ENCODE measurements at regions not wholly inside any gene's neighbourhood (a gene's known extent, or its start where the extent isn't known, plus 50 kb on each side); places are given as distances from the start of the nearest gene placed in this dataset.

- Mint-ChIP-seq H3K27me3 (peaks cover 43% of the 10 kb centered on the region), H3K4me3 (no peak overlapping the region), H3K27ac (no peak overlapping the region), H3K36me3 (ENCODE audit: low read depth) (no peaks in the 10 kb centered on the region), H3K9me3 (no peaks in the 10 kb centered on the region), H3K4me1 (ENCODE audit: low read depth) (peaks cover 8% of the 10 kb centered on the region)
- intact Hi-C loops (cut with micrococcal nuclease), result no loop called here
Measured at GRCh38 chr3:44016818-44017217, 224.9 kb upstream of the TOPAZ1 start.

GRCh38 chr3:44018926-44019325 lies 222.8 kb upstream of the TOPAZ1 start:
- peaks cover 10% of the 10 kb centered on the region for H3K4me1 Mint-ChIP-seq (ENCODE audit: low read depth)
- intact Hi-C loops (cut with micrococcal nuclease), result no loop called here
- no peak overlapping the region for H3K27ac Mint-ChIP-seq
- H3K4me3 Mint-ChIP-seq, result no peak overlapping the region
- no peaks in the 10 kb centered on the region for H3K9me3 Mint-ChIP-seq
- H3K36me3 Mint-ChIP-seq (ENCODE audit: low read depth), result no peaks in the 10 kb centered on the region
- peaks cover 56% of the 10 kb centered on the region for H3K27me3 Mint-ChIP-seq

- no peak overlapping the region for H3K27ac Mint-ChIP-seq
- H3K9me3 Mint-ChIP-seq, result no peaks in the 10 kb centered on the region
- H3K4me1 Mint-ChIP-seq (ENCODE audit: low read depth), result peaks cover 5% of the 10 kb centered on the region
- intact Hi-C loops (cut with micrococcal nuclease), result no loop called here
- H3K4me3 Mint-ChIP-seq, result no peak overlapping the region
- peaks cover 62% of the 10 kb centered on the region for H3K27me3 Mint-ChIP-seq
- H3K36me3 Mint-ChIP-seq (ENCODE audit: low read depth), result no peaks in the 10 kb centered on the region
Measured at GRCh38 chr3:44019736-44020135, 221.9 kb upstream of the TOPAZ1 start.

- intact Hi-C loops (cut with micrococcal nuclease), result no loop called here
- Mint-ChIP-seq H3K36me3 (ENCODE audit: low read depth) (no peaks in the 10 kb centered on the region), H3K4me3 (no peak overlapping the region), H3K4me1 (ENCODE audit: low read depth) (peaks cover 5% of the 10 kb centered on the region), H3K27ac (no peak overlapping the region), H3K9me3 (no peaks in the 10 kb centered on the region), H3K27me3 (peaks cover 65% of the 10 kb centered on the region)
Measured at GRCh38 chr3:44020143-44020542, 221.5 kb upstream of the TOPAZ1 start.

GRCh38 chr3:44021651-44022594 lies 219.8 kb upstream of the TOPAZ1 start:
- H3K36me3 Mint-ChIP-seq (ENCODE audit: low read depth), result no peaks in the 10 kb centered on the region
- intact Hi-C loops (cut with micrococcal nuclease), result no loop called here
- H3K27ac Mint-ChIP-seq, result no peak overlapping the region
- peaks cover 5% of the 10 kb centered on the region for H3K4me1 Mint-ChIP-seq (ENCODE audit: low read depth)
- H3K4me3 Mint-ChIP-seq, result no peak overlapping the region
- no peaks in the 10 kb centered on the region for H3K9me3 Mint-ChIP-seq
- peaks cover 66% of the 10 kb centered on the region for H3K27me3 Mint-ChIP-seq

GRCh38 chr3:44023961-44024593 lies 217.6 kb upstream of the TOPAZ1 start:
- H3K4me1 Mint-ChIP-seq (ENCODE audit: low read depth), result peaks cover 5% of the 10 kb centered on the region
- H3K9me3 Mint-ChIP-seq, result no peaks in the 10 kb centered on the region
- H3K27me3 Mint-ChIP-seq, result peaks cover 71% of the 10 kb centered on the region
- H3K36me3 Mint-ChIP-seq (ENCODE audit: low read depth), result no peaks in the 10 kb centered on the region
- H3K4me3 Mint-ChIP-seq, result no peak overlapping the region
- no peak overlapping the region for H3K27ac Mint-ChIP-seq
- intact Hi-C loops (cut with micrococcal nuclease), result no loop called here

GRCh38 chr3:44026220-44026865 lies 215.3 kb upstream of the TOPAZ1 start:
- intact Hi-C loops (cut with micrococcal nuclease), result no loop called here
- Mint-ChIP-seq H3K9me3 (no peaks in the 10 kb centered on the region), H3K36me3 (ENCODE audit: low read depth) (no peaks in the 10 kb centered on the region), H3K4me3 (no peak overlapping the region), H3K27me3 (peaks cover 54% of the 10 kb centered on the region), H3K4me1 (ENCODE audit: low read depth) (peaks cover 5% of the 10 kb centered on the region), H3K27ac (no peak overlapping the region)

GRCh38 chr3:44029100-44029499 lies 212.6 kb upstream of the TOPAZ1 start:
- Mint-ChIP-seq H3K4me3 (no peak overlapping the region), H3K27me3 (peaks cover 42% of the 10 kb centered on the region), H3K9me3 (no peaks in the 10 kb centered on the region), H3K4me1 (ENCODE audit: low read depth) (no peaks in the 10 kb centered on the region), H3K36me3 (ENCODE audit: low read depth) (no peaks in the 10 kb centered on the region), H3K27ac (no peak overlapping the region)
- intact Hi-C loops (cut with micrococcal nuclease), result no loop called here

- Mint-ChIP-seq H3K4me3 (no peak overlapping the region), H3K9me3 (no peaks in the 10 kb centered on the region), H3K27ac (no peak overlapping the region), H3K36me3 (ENCODE audit: low read depth) (no peaks in the 10 kb centered on the region), H3K4me1 (ENCODE audit: low read depth) (no peaks in the 10 kb centered on the region), H3K27me3 (peaks cover 35% of the 10 kb centered on the region)
- intact Hi-C loops (cut with micrococcal nuclease), result no loop called here
Measured at GRCh38 chr3:44030285-44030684, 211.4 kb upstream of the TOPAZ1 start.

GRCh38 chr3:44030687-44031305 lies 210.9 kb upstream of the TOPAZ1 start:
- no peaks in the 10 kb centered on the region for H3K9me3 Mint-ChIP-seq

GRCh38 chr3:44031387-44032380 lies 210.0 kb upstream of the TOPAZ1 start:
- H3K36me3 Mint-ChIP-seq (ENCODE audit: low read depth), result no peaks in the 10 kb centered on the region
- peaks cover 32% of the 10 kb centered on the region for H3K27me3 Mint-ChIP-seq
- H3K4me3 Mint-ChIP-seq, result no peak overlapping the region
- no peak overlapping the region for H3K27ac Mint-ChIP-seq
- intact Hi-C loops (cut with micrococcal nuclease), result no loop called here
- no peaks in the 10 kb centered on the region for H3K9me3 Mint-ChIP-seq
- H3K4me1 Mint-ChIP-seq (ENCODE audit: low read depth), result no peaks in the 10 kb centered on the region

More at GRCh38 chr3:44030687-44031305, 210.9 kb upstream of the TOPAZ1 start:
- intact Hi-C loops (cut with micrococcal nuclease), result no loop called here
- peaks cover 36% of the 10 kb centered on the region for H3K27me3 Mint-ChIP-seq
- H3K36me3 Mint-ChIP-seq (ENCODE audit: low read depth), result no peaks in the 10 kb centered on the region
- no peak overlapping the region for H3K27ac Mint-ChIP-seq
- H3K4me1 Mint-ChIP-seq (ENCODE audit: low read depth), result no peaks in the 10 kb centered on the region
- H3K4me3 Mint-ChIP-seq, result no peak overlapping the region

- H3K36me3 Mint-ChIP-seq (ENCODE audit: low read depth), result no peaks in the 10 kb centered on the region
- H3K27me3 Mint-ChIP-seq, result peaks cover 31% of the 10 kb centered on the region
- no peak overlapping the region for H3K4me3 Mint-ChIP-seq
- intact Hi-C loops (cut with micrococcal nuclease), result no loop called here
- no peaks in the 10 kb centered on the region for H3K9me3 Mint-ChIP-seq
- H3K4me1 Mint-ChIP-seq (ENCODE audit: low read depth), result no peaks in the 10 kb centered on the region
- H3K27ac Mint-ChIP-seq, result no peak overlapping the region
Measured at GRCh38 chr3:44032487-44032886, 209.2 kb upstream of the TOPAZ1 start.

- Mint-ChIP-seq H3K4me3 (no peak overlapping the region), H3K4me1 (ENCODE audit: low read depth) (no peaks in the 10 kb centered on the region), H3K27ac (no peak overlapping the region), H3K9me3 (no peaks in the 10 kb centered on the region), H3K36me3 (ENCODE audit: low read depth) (no peaks in the 10 kb centered on the region), H3K27me3 (peaks cover 29% of the 10 kb centered on the region)
- intact Hi-C loops (cut with micrococcal nuclease), result no loop called here
Measured at GRCh38 chr3:44033123-44033522, 208.6 kb upstream of the TOPAZ1 start.

Data from dendritic cell treated with granulocyte-macrophage colony-stimulating factor and Interleukin-4, amounts not matched to agents 40 ng/mL and 50 ng/mL, for 4 days (primary cell).